ENCODE measurements at regions not wholly inside any gene's neighbourhood (a gene's known extent, or its start where the extent isn't known, plus 50 kb on each side); places are given as distances from the start of the nearest gene placed in this dataset.

- no peak for DNase-seq (ENCODE audit: extremely low read depth in 1 of 2, low read depth in 1 of 2)
Observed at GRCh38 chr20:41889126-41889843, 271.1 kb upstream of the CHD6 start.

- DNase-seq (ENCODE audit: extremely low read depth in 1 of 2, low read depth in 1 of 2): no peak
Observed at GRCh38 chr20:41888434-41888833, 270.3 kb upstream of the CHD6 start.

GRCh38 chr20:41887500-41887899, 269.3 kb upstream of the CHD6 start:
- DNase-seq (ENCODE audit: extremely low read depth in 1 of 2, low read depth in 1 of 2): no peak

GRCh38 chr20:41881466-41882046, 263.4 kb upstream of the CHD6 start:
- DNase-seq (ENCODE audit: extremely low read depth in 1 of 2, low read depth in 1 of 2): no peak

- DNase-seq (ENCODE audit: extremely low read depth in 1 of 2, low read depth in 1 of 2): no peak
Observed at GRCh38 chr20:41879123-41879522, 260.9 kb upstream of the CHD6 start.

- DNase-seq (ENCODE audit: extremely low read depth in 1 of 2, low read depth in 1 of 2): no peak
Observed at GRCh38 chr20:41877911-41878310, 259.7 kb upstream of the CHD6 start.

GRCh38 chr20:41874658-41875057, 256.5 kb upstream of the CHD6 start:
- no peak for DNase-seq (ENCODE audit: extremely low read depth in 1 of 2, low read depth in 1 of 2)

- no peak for DNase-seq (ENCODE audit: extremely low read depth in 1 of 2, low read depth in 1 of 2)
Observed at GRCh38 chr20:41872930-41873329, 254.8 kb upstream of the CHD6 start.

- no peak for DNase-seq (ENCODE audit: extremely low read depth in 1 of 2, low read depth in 1 of 2)
Observed at GRCh38 chr20:41870869-41871462, 252.8 kb upstream of the CHD6 start.

GRCh38 chr20:41869261-41869660, 251.1 kb upstream of the CHD6 start:
- DNase-seq (ENCODE audit: extremely low read depth in 1 of 2, low read depth in 1 of 2): no peak

GRCh38 chr20:41865938-41866337, 247.8 kb upstream of the CHD6 start:
- no peak for DNase-seq (ENCODE audit: extremely low read depth in 1 of 2, low read depth in 1 of 2)

- DNase-seq (ENCODE audit: extremely low read depth in 1 of 2, low read depth in 1 of 2): no peak
Observed at GRCh38 chr20:41862476-41862875, 244.3 kb upstream of the CHD6 start.

GRCh38 chr20:41861772-41862422, 243.7 kb upstream of the CHD6 start:
- DNase-seq (ENCODE audit: extremely low read depth in 1 of 2, low read depth in 1 of 2): no peak

- DNase-seq (ENCODE audit: extremely low read depth in 1 of 2, low read depth in 1 of 2): no peak
Observed at GRCh38 chr20:41854765-41855164, 236.6 kb upstream of the CHD6 start.

- no peak for DNase-seq (ENCODE audit: extremely low read depth in 1 of 2, low read depth in 1 of 2)
Observed at GRCh38 chr20:41853806-41854205, 235.6 kb upstream of the CHD6 start.

GRCh38 chr20:41848180-41848579, 230.0 kb upstream of the CHD6 start:
- DNase-seq (ENCODE audit: extremely low read depth in 1 of 2, low read depth in 1 of 2): no peak

GRCh38 chr20:41837669-41838224, 219.6 kb upstream of the CHD6 start:
- DNase-seq (ENCODE audit: extremely low read depth in 1 of 2, low read depth in 1 of 2): no peak

GRCh38 chr20:41833739-41834138, 215.6 kb upstream of the CHD6 start:
- no peak for DNase-seq (ENCODE audit: extremely low read depth in 1 of 2, low read depth in 1 of 2)

GRCh38 chr20:41830702-41831101, 212.5 kb upstream of the CHD6 start:
- DNase-seq (ENCODE audit: extremely low read depth in 1 of 2, low read depth in 1 of 2): no peak

GRCh38 chr20:41819436-41819835, 201.3 kb upstream of the CHD6 start:
- no peak for DNase-seq (ENCODE audit: extremely low read depth in 1 of 2, low read depth in 1 of 2)

- no peak for DNase-seq (ENCODE audit: extremely low read depth in 1 of 2, low read depth in 1 of 2)
Observed at GRCh38 chr20:41818991-41819390, 200.8 kb upstream of the CHD6 start.

- DNase-seq (ENCODE audit: extremely low read depth in 1 of 2, low read depth in 1 of 2): no peak
Observed at GRCh38 chr20:41818369-41818768, 200.2 kb upstream of the CHD6 start.

Data from stimulated activated CD8-positive, alpha-beta memory T cell treated with anti-CD3 and anti-CD28 coated beads, Interleukin-7, amount 100 ng/mL, for 48 hours (primary cell).